ENCODE measurements at regions not wholly inside any gene's neighbourhood (a gene's known extent, or its start where the extent isn't known, plus 50 kb on each side); places are given as distances from the start of the nearest gene placed in this dataset.
"Not testable (repeated sequence)": the region's sequence is repeated elsewhere in the genome, so short reads cannot be mapped to it uniquely, and the experiment has no call there.

- no peaks in the 10 kb centered on the region for H3K36me3 Mint-ChIP-seq (ENCODE audit: insufficient read depth)
- H3K4me3 Mint-ChIP-seq = no peak overlapping the region
- no peak for ATAC-seq (replicated peaks)
These were observed 2723.9 kb downstream of the PCDH9 start for GRCh38 chr13:64506246-64506645.

GRCh38 chr13:64505336-64505910, 2724.7 kb downstream of the PCDH9 start:
- Mint-ChIP-seq H3K9me3 (peaks cover 0 to 8% of the 10 kb centered on the region in 2 donors), H3K27ac (no peak overlapping the region), H3K4me3 (no peak overlapping the region), H3K4me1 (ENCODE audit: low read depth in 2 of 2) (no peaks in the 10 kb centered on the region), H3K27me3 (no peaks in the 10 kb centered on the region), H3K36me3 (ENCODE audit: insufficient read depth) (no peaks in the 10 kb centered on the region)
- ATAC-seq (replicated peaks) (no peak), DNase-seq (no peak)

More at GRCh38 chr13:64506246-64506645, 2723.9 kb downstream of the PCDH9 start:
- DNase-seq = no peak
- H3K27ac Mint-ChIP-seq = no peak overlapping the region
- no peaks in the 10 kb centered on the region for H3K4me1 Mint-ChIP-seq (ENCODE audit: low read depth in 2 of 2)
- H3K27me3 Mint-ChIP-seq = no peaks in the 10 kb centered on the region
- peaks cover 0 to 8% of the 10 kb centered on the region in 2 donors for H3K9me3 Mint-ChIP-seq

GRCh38 chr13:64488731-64489130, 2741.4 kb downstream of the PCDH9 start:
- no peak for ATAC-seq (replicated peaks)
- Mint-ChIP-seq H3K27ac (no peak overlapping the region), H3K27me3 (no peaks in the 10 kb centered on the region), H3K36me3 (ENCODE audit: insufficient read depth) (no peaks in the 10 kb centered on the region), H3K4me1 (ENCODE audit: low read depth in 2 of 2) (no peaks in the 10 kb centered on the region), H3K9me3 (peaks cover 9 to 10% of the 10 kb centered on the region in 2 donors), H3K4me3 (no peak overlapping the region)
- DNase-seq = no peak

GRCh38 chr13:64482373-64482772, 2747.8 kb downstream of the PCDH9 start:
- DNase-seq (no peak), ATAC-seq (replicated peaks) (no peak)
- H3K36me3 Mint-ChIP-seq (ENCODE audit: insufficient read depth) = no peaks in the 10 kb centered on the region
- H3K27me3 Mint-ChIP-seq = no peaks in the 10 kb centered on the region
- peaks cover 3 to 13% of the 10 kb centered on the region in 2 donors for H3K9me3 Mint-ChIP-seq
- H3K27ac Mint-ChIP-seq = no peak overlapping the region
- H3K4me3 Mint-ChIP-seq = no peak overlapping the region
- H3K4me1 Mint-ChIP-seq (ENCODE audit: low read depth in 2 of 2) = no peaks in the 10 kb centered on the region

- no peaks in the 10 kb centered on the region for H3K27me3 Mint-ChIP-seq
- H3K36me3 Mint-ChIP-seq (ENCODE audit: insufficient read depth) = no peaks in the 10 kb centered on the region
- ATAC-seq (replicated peaks) = no peak
- no peak for DNase-seq
- H3K27ac Mint-ChIP-seq = no peak overlapping the region
- no peak overlapping the region for H3K4me3 Mint-ChIP-seq
- H3K4me1 Mint-ChIP-seq (ENCODE audit: low read depth in 2 of 2) = no peaks in the 10 kb centered on the region
- H3K9me3 Mint-ChIP-seq = peaks cover 7 to 13% of the 10 kb centered on the region in 2 donors
These were observed 2749.5 kb downstream of the PCDH9 start for GRCh38 chr13:64480672-64481071.

GRCh38 chr13:64480211-64480610, 2749.9 kb downstream of the PCDH9 start:
- Mint-ChIP-seq H3K36me3 (ENCODE audit: insufficient read depth) (no peaks in the 10 kb centered on the region), H3K4me1 (ENCODE audit: low read depth in 2 of 2) (no peaks in the 10 kb centered on the region), H3K27me3 (no peaks in the 10 kb centered on the region), H3K4me3 (no peak overlapping the region), H3K9me3 (peaks cover 9 to 13% of the 10 kb centered on the region in 2 donors), H3K27ac (no peak overlapping the region)
- DNase-seq (no peak), ATAC-seq (replicated peaks) (no peak)

- H3K9me3 Mint-ChIP-seq = peaks cover 0 to 6% of the 10 kb centered on the region in 2 donors
- no peak overlapping the region for H3K4me3 Mint-ChIP-seq
- H3K36me3 Mint-ChIP-seq (ENCODE audit: insufficient read depth) = no peaks in the 10 kb centered on the region
- H3K27me3 Mint-ChIP-seq = no peaks in the 10 kb centered on the region
- no peak for ATAC-seq (replicated peaks)
- no peaks in the 10 kb centered on the region for H3K4me1 Mint-ChIP-seq (ENCODE audit: low read depth in 2 of 2)
- no peak overlapping the region for H3K27ac Mint-ChIP-seq
- no peak for DNase-seq
These were observed 2753.0 kb downstream of the PCDH9 start for GRCh38 chr13:64477146-64477545.

- not testable (repeated sequence) for H3K27ac Mint-ChIP-seq, H3K4me3 Mint-ChIP-seq
These were observed 2754.0 kb downstream of the PCDH9 start for GRCh38 chr13:64476041-64476568.

GRCh38 chr13:64471916-64472315, 2758.2 kb downstream of the PCDH9 start:
- no peak for DNase-seq
- Mint-ChIP-seq H3K4me1 (ENCODE audit: low read depth in 2 of 2) (no peaks in the 10 kb centered on the region), H3K27ac (no peak overlapping the region), H3K4me3 (no peak overlapping the region), H3K36me3 (ENCODE audit: insufficient read depth) (no peaks in the 10 kb centered on the region), H3K9me3 (peaks cover 0 to 6% of the 10 kb centered on the region in 2 donors), H3K27me3 (no peaks in the 10 kb centered on the region)
- ATAC-seq (replicated peaks) = no peak

More at GRCh38 chr13:64476041-64476568, 2754.0 kb downstream of the PCDH9 start:
- H3K27me3 Mint-ChIP-seq; H3K4me1 Mint-ChIP-seq (ENCODE audit: low read depth in 2 of 2); DNase-seq; H3K9me3 Mint-ChIP-seq; ATAC-seq (replicated peaks); H3K36me3 Mint-ChIP-seq (ENCODE audit: insufficient read depth): not testable (repeated sequence)

- DNase-seq = no peak
- Mint-ChIP-seq H3K4me1 (ENCODE audit: low read depth in 2 of 2) (no peaks in the 10 kb centered on the region), H3K9me3 (peaks cover 0 to 2% of the 10 kb centered on the region in 2 donors), H3K27ac (no peak overlapping the region), H3K4me3 (no peak overlapping the region), H3K27me3 (no peaks in the 10 kb centered on the region), H3K36me3 (ENCODE audit: insufficient read depth) (no peaks in the 10 kb centered on the region)
- ATAC-seq (replicated peaks) = no peak
These were observed 2759.4 kb downstream of the PCDH9 start for GRCh38 chr13:64470751-64471150.

GRCh38 chr13:64459778-64460177, 2770.4 kb downstream of the PCDH9 start:
- peaks cover 0 to 7% of the 10 kb centered on the region in 2 donors for H3K9me3 Mint-ChIP-seq
- H3K36me3 Mint-ChIP-seq (ENCODE audit: insufficient read depth) = no peaks in the 10 kb centered on the region
- DNase-seq (no peak), ATAC-seq (replicated peaks) (no peak)
- H3K4me3 Mint-ChIP-seq = no peak overlapping the region
- H3K27ac Mint-ChIP-seq = no peak overlapping the region
- no peaks in the 10 kb centered on the region for H3K27me3 Mint-ChIP-seq
- H3K4me1 Mint-ChIP-seq (ENCODE audit: low read depth in 2 of 2) = no peaks in the 10 kb centered on the region

- H3K27me3 Mint-ChIP-seq = no peaks in the 10 kb centered on the region
- ATAC-seq (replicated peaks) = no peak
- no peaks in the 10 kb centered on the region for H3K36me3 Mint-ChIP-seq (ENCODE audit: insufficient read depth)
- H3K9me3 Mint-ChIP-seq = peaks cover 0 to 12% of the 10 kb centered on the region in 2 donors
- H3K4me1 Mint-ChIP-seq (ENCODE audit: low read depth in 2 of 2) = no peaks in the 10 kb centered on the region
- DNase-seq = no peak
- H3K4me3 Mint-ChIP-seq = no peak overlapping the region
- H3K27ac Mint-ChIP-seq = no peak overlapping the region
These were observed 2772.2 kb downstream of the PCDH9 start for GRCh38 chr13:64457976-64458375.

GRCh38 chr13:64455124-64455523, 2775.0 kb downstream of the PCDH9 start:
- H3K27ac Mint-ChIP-seq = no peak overlapping the region
- no peaks in the 10 kb centered on the region for H3K27me3 Mint-ChIP-seq
- H3K4me1 Mint-ChIP-seq (ENCODE audit: low read depth in 2 of 2) = no peaks in the 10 kb centered on the region
- H3K9me3 Mint-ChIP-seq = peaks cover 0 to 10% of the 10 kb centered on the region in 2 donors
- no peak for DNase-seq
- H3K4me3 Mint-ChIP-seq = no peak overlapping the region
- no peak for ATAC-seq (replicated peaks)
- no peaks in the 10 kb centered on the region for H3K36me3 Mint-ChIP-seq (ENCODE audit: insufficient read depth)

GRCh38 chr13:64453831-64454230, 2776.3 kb downstream of the PCDH9 start:
- peaks cover 0 to 6% of the 10 kb centered on the region in 2 donors for H3K9me3 Mint-ChIP-seq

More at GRCh38 chr13:64453831-64454230, 2776.3 kb downstream of the PCDH9 start:
- Mint-ChIP-seq H3K4me3 (no peak overlapping the region), H3K36me3 (ENCODE audit: insufficient read depth) (no peaks in the 10 kb centered on the region), H3K4me1 (ENCODE audit: low read depth in 2 of 2) (no peaks in the 10 kb centered on the region), H3K27me3 (no peaks in the 10 kb centered on the region), H3K27ac (no peak overlapping the region)
- ATAC-seq (replicated peaks) (no peak), DNase-seq (no peak)
